H1 (cell line): ENCODE measurements at regions not wholly inside any gene's neighbourhood (a gene's known extent, or its start where the extent isn't known, plus 50 kb on each side); places are given as distances from the start of the nearest gene placed in this dataset.

Source experiments
- CTCF ChIA-PET: fragments of 300-600 bp; sonication (Branson Sonifier 250); formaldehyde crosslinking; loops from one replicate; lab custom pipeline; 2021; ENCODE audit not compliant: partially characterized antibody; lab: Charles Lee
- POLR2A ChIA-PET: fragments of 300-600 bp; sonication (Branson Sonifier 250); formaldehyde crosslinking; loops from one replicate; lab custom pipeline; 2021; ENCODE audit warnings: inconsistent platforms; ENCODE audit not compliant: partially characterized antibody; lab: Charles Lee
- DNase-seq, 2 experiments: peaks; one replicate each; pipeline versions ENCODE4 v3.0.0 to v3.0.0-alpha.2; 2010 to 2022; ENCODE audit warnings: low spot score in 2 of 2, low read depth in 1 of 2, mixed read lengths in 1 of 2
- FAIRE-seq: peaks from 2 replicates; lab custom pipeline; 2011; peaks lifted over from hg19 to GRCh38; lab: Jason Lieb, UNC
- H2AFZ ChIP-seq: 2 replicates; pipeline ENCODE4 v1.8.1; 2012; ENCODE audit warnings: low read length, inconsistent platforms
- H2AK5ac ChIP-seq: 2 replicates; pipeline ENCODE4 v1.6.1; 2013; ENCODE audit warnings: low read depth, low read length
- H2BK120ac ChIP-seq: replicated peaks from 2 replicates; pipeline ENCODE3; 2013; ENCODE audit warnings: low read depth, low read length, inconsistent platforms
- H2BK12ac ChIP-seq: 2 replicates; pipeline ENCODE4 v1.6.1; 2013; ENCODE audit warnings: low read depth, low read length
- H2BK15ac ChIP-seq: 2 replicates; pipeline ENCODE4 v1.6.1; 2013; ENCODE audit warnings: low read length
- H2BK20ac ChIP-seq: 2 replicates; pipeline ENCODE4 v1.6.1; 2013; ENCODE audit warnings: low read length
- H2BK5ac ChIP-seq: 2 replicates; pipeline ENCODE4 v1.6.1; 2013; ENCODE audit warnings: low read depth, low read length
- H3K14ac ChIP-seq: 2 replicates; pipeline ENCODE4 v1.6.1; 2013; ENCODE audit warnings: inconsistent platforms; ENCODE audit not compliant: insufficient read length
- H3K18ac ChIP-seq: 2 replicates; pipeline ENCODE4 v1.6.1; 2013; ENCODE audit warnings: low read length; ENCODE audit errors: extremely low read depth
- H3K23ac ChIP-seq: 2 replicates; pipeline ENCODE4 v1.6.1; 2013; ENCODE audit warnings: inconsistent platforms; ENCODE audit not compliant: insufficient read length
- H3K23me2 ChIP-seq: 2 replicates; pipeline ENCODE4 v1.6.1; 2013; ENCODE audit warnings: low read depth, low read length
- H3K27ac ChIP-seq: 2 replicates; pipeline ENCODE4 v1.6.1; 2011; ENCODE audit warnings: low read depth, low read length, inconsistent platforms
- H3K27me3 ChIP-seq, 4 experiments: replicated peaks in 1 of 4; 1 replicate in 1 of 4; 2 replicates in 3 of 4; pipeline versions ENCODE4 v1.6.1 to v1.8.1; 2011 to 2013; ENCODE audit warnings: low read length in 3 of 4, mild to moderate bottlenecking in 3 of 4, inconsistent platforms in 2 of 4, mixed read lengths in 2 of 4, moderate library complexity in 1 of 4; ENCODE audit not compliant: control insufficient read depth in 3 of 4, insufficient read depth in 3 of 4; ENCODE audit errors: extremely low read depth in 1 of 4
- H3K36me3 ChIP-seq, 4 experiments: 2 replicates each; pipeline versions ENCODE4 v1.6.1 to v1.8.1; 2011 to 2013; ENCODE audit warnings: mild to moderate bottlenecking in 4 of 4, low read length in 3 of 4, moderate library complexity in 2 of 4, control low read depth in 1 of 4, inconsistent platforms in 1 of 4; ENCODE audit not compliant: insufficient read depth in 4 of 4, control insufficient read depth in 2 of 4
- H3K4ac ChIP-seq: replicated peaks from 2 replicates; pipeline ENCODE3; 2013; ENCODE audit warnings: low read length, low read depth, mixed read lengths, inconsistent platforms; ENCODE audit not compliant: insufficient read length
- H3K4me1 ChIP-seq, 4 experiments: replicated peaks in 1 of 4; 1 replicate in 1 of 4; 2 replicates in 3 of 4; pipeline versions ENCODE4 v1.6.1 to v1.8.1; 2011 to 2013; ENCODE audit warnings: low read length in 3 of 4, inconsistent platforms in 2 of 4, mixed read lengths in 1 of 4; ENCODE audit not compliant: insufficient read depth in 4 of 4, control insufficient read depth in 3 of 4
- H3K4me2 ChIP-seq, 2 experiments: 2 replicates each; pipeline versions ENCODE4 v1.6.1 to v1.8.1; 2011 to 2013; ENCODE audit warnings: low read depth in 2 of 2, low read length in 2 of 2, control low read depth in 1 of 2, inconsistent platforms in 1 of 2, mild to moderate bottlenecking in 1 of 2; ENCODE audit not compliant: insufficient read depth in 1 of 2
- H3K4me3 ChIP-seq, 4 experiments: fragments of 200-600, 300-600 bp in 1 of 4; sonication (generic), shearing (Covaris generic), sonication (Bioruptor Twin) in 1 of 4; 2 replicates each; pipeline versions ENCODE4 v1.5.1 to v1.8.1; 2011 to 2016; ENCODE audit warnings: low read length in 4 of 4, low read depth in 3 of 4, control low read depth in 2 of 4, inconsistent platforms in 2 of 4, mild to moderate bottlenecking in 2 of 4, mixed read lengths in 1 of 4, moderate library complexity in 1 of 4; ENCODE audit not compliant: insufficient read depth in 2 of 4; ENCODE audit errors: extremely low read depth in 1 of 4
- H3K56ac ChIP-seq: replicated peaks from 2 replicates; pipeline ENCODE3; 2013; ENCODE audit warnings: low read depth, mild to moderate bottlenecking, mixed read lengths, low read length, inconsistent platforms; ENCODE audit not compliant: insufficient read length
- H3K79me1 ChIP-seq: 2 replicates; pipeline ENCODE4 v1.6.1; 2013; ENCODE audit warnings: low read depth, low read length, control low read depth
- H3K79me2 ChIP-seq, 2 experiments: 2 replicates each; pipeline versions ENCODE4 v1.6.1 to v1.8.1; 2012 to 2013; ENCODE audit warnings: low read length in 2 of 2, mild to moderate bottlenecking in 2 of 2, inconsistent platforms in 1 of 2; ENCODE audit not compliant: insufficient read depth in 2 of 2, control insufficient read depth in 1 of 2
- H3K9ac ChIP-seq, 4 experiments: replicated peaks in 1 of 4; 1 replicate in 1 of 4; 2 replicates in 3 of 4; pipeline versions ENCODE4 v1.6.1 to v1.8.1; 2011 to 2013; ENCODE audit warnings: low read depth in 3 of 4, low read length in 3 of 4, control low read depth in 2 of 4, mild to moderate bottlenecking in 2 of 4, moderate library complexity in 2 of 4, inconsistent platforms in 1 of 4; ENCODE audit errors: extremely low read depth in 1 of 4
- H3K9me3 ChIP-seq, 2 experiments: 2 replicates each; pipeline versions ENCODE4 v1.6.1 to v1.8.1; 2012 to 2013; ENCODE audit warnings: mild to moderate bottlenecking in 2 of 2, moderate library complexity in 2 of 2, control low read depth in 1 of 2, inconsistent platforms in 1 of 2, low read depth in 1 of 2, low read length in 1 of 2, mixed read lengths in 1 of 2; ENCODE audit not compliant: insufficient read depth in 2 of 2
- H4K20me1 ChIP-seq, 2 experiments: replicated peaks in 1 of 2; 2 replicates each; pipeline versions ENCODE3 to v1.8.1; 2011 to 2013; ENCODE audit warnings: inconsistent platforms in 2 of 2, low read length in 2 of 2, mild to moderate bottlenecking in 1 of 2; ENCODE audit not compliant: insufficient read depth in 2 of 2, control insufficient read depth in 1 of 2
- H4K5ac ChIP-seq: 2 replicates; pipeline ENCODE4 v1.6.1; 2013; ENCODE audit warnings: low read length, low read depth, mixed read lengths, inconsistent platforms; ENCODE audit not compliant: insufficient read length
- H4K8ac ChIP-seq: 2 replicates; pipeline ENCODE4 v1.8.0; 2013; ENCODE audit warnings: mild to moderate bottlenecking, moderate library complexity, low read length, inconsistent platforms; ENCODE audit not compliant: insufficient read depth; ENCODE audit errors: extremely low read depth
- H4K91ac ChIP-seq: replicated peaks from 2 replicates; pipeline ENCODE3; 2013; ENCODE audit warnings: low read length, mixed read lengths, inconsistent platforms; ENCODE audit not compliant: insufficient read length
- BCL11A ChIP-seq, 2 experiments: IDR thresholded peaks; one replicate each; pipeline ENCODE4 v1.6.1; 2011; ENCODE audit warnings: low read depth in 2 of 2, low read length in 2 of 2, mild to moderate bottlenecking in 2 of 2
- BRCA1 ChIP-seq: IDR thresholded peaks from 2 replicates; pipeline ENCODE4 v1.6.1; 2012; ENCODE audit warnings: low read depth, low read length, improper control_type of control experiment
- WGBS, 2 experiments: shearing (Covaris generic) in 1 of 2; methylation state at CpG; one replicate each; pipeline versions ENCODE4 v1.1.6 to v1.1.7; 2013 to 2015; ENCODE audit warnings: low lambda C conversion rate in 2 of 2, mixed read lengths in 2 of 2, inconsistent platforms in 1 of 2, low coverage in 1 of 2, missing lambda C conversion rate in 1 of 2; ENCODE audit not compliant: insufficient replicate concordance in 2 of 2, insufficient coverage in 1 of 2, insufficient read length in 1 of 2; ENCODE audit errors: extremely low coverage in 1 of 2, missing lambda C conversion rate in 1 of 2; 5-methylcytosine and 5-hydroxymethylcytosine counted together

GRCh38 chr13:73166204-73166603, 107.4 kb downstream of the KLF5 start:
- no peak overlapping the region for H2BK20ac ChIP-seq
- DNase-seq, result no peak
- no peak overlapping the region for H3K18ac ChIP-seq
- H2BK5ac ChIP-seq, result no peak overlapping the region
- H4K91ac ChIP-seq, result no peak overlapping the region
- CTCF ChIA-PET, result interaction anchor here (0.6 kb wide), 1 partner anchor 623 kb away, joined by 3 read pairs; no protein-coding TSS in a partner anchor
- peaks cover 0 to 8% (median 3%) of the 10 kb centered on the region in 4 experiments; a peak in 4 of 7 replicates for H3K4me1 ChIP-seq
- H3K4me2 ChIP-seq, result no peak overlapping the region
- TF ChIP-seq BCL11A (IDR thresholded peaks at IDR 0.05; ENCODE audit: low read depth in 2 of 2, low read length in 2 of 2), result no peak
- no peak for TF ChIP-seq BRCA1
- FAIRE-seq, result no peak
- H3K79me1 ChIP-seq, result no peaks in the 10 kb centered on the region
- POLR2A ChIA-PET, result no interaction called here
- no peak overlapping the region for H3K9ac ChIP-seq
- no peak overlapping the region for H3K27ac ChIP-seq
- H3K4ac ChIP-seq, result no peak overlapping the region
- no peak overlapping the region for H2BK15ac ChIP-seq
- no peaks in the 10 kb centered on the region for H4K20me1 ChIP-seq
- H2AFZ ChIP-seq, result no peak overlapping the region
- no peak overlapping the region for H3K56ac ChIP-seq
- no peak overlapping the region for H4K5ac ChIP-seq
- no peak overlapping the region for H3K4me3 ChIP-seq
- 87% methylated on average over 2 of the region's 2 CpGs; no CpG with 5 or more reads in 1 of the 2 experiments for WGBS, 2 experiments
- no peaks in the 10 kb centered on the region for H3K36me3 ChIP-seq
- no peaks in the 10 kb centered on the region for H3K27me3 ChIP-seq
- no peak overlapping the region for H2BK12ac ChIP-seq
- no peaks in the 10 kb centered on the region for H3K9me3 ChIP-seq
- H3K23ac ChIP-seq, result no peak overlapping the region
- no peaks in the 10 kb centered on the region for H3K79me2 ChIP-seq
- H2BK120ac ChIP-seq, result no peak overlapping the region
- H2AK5ac ChIP-seq, result no peak overlapping the region
- no peaks in the 10 kb centered on the region for H3K23me2 ChIP-seq
- no peak overlapping the region; the same call in 1 of the 2 replicates for H4K8ac ChIP-seq
- no peak overlapping the region for H3K14ac ChIP-seq
